ENCODE measurements at regions not wholly inside any gene's neighbourhood (a gene's known extent, or its start where the extent isn't known, plus 50 kb on each side); places are given as distances from the start of the nearest gene placed in this dataset.

- no peak for DNase-seq (ENCODE audit: low read depth)
Observed at GRCh38 chr1:222243902-222244301, 304.0 kb downstream of the HHIPL2 start.

- DNase-seq (ENCODE audit: low read depth): no peak
Observed at GRCh38 chr1:222242492-222242891, 305.4 kb downstream of the HHIPL2 start.

DNA sequence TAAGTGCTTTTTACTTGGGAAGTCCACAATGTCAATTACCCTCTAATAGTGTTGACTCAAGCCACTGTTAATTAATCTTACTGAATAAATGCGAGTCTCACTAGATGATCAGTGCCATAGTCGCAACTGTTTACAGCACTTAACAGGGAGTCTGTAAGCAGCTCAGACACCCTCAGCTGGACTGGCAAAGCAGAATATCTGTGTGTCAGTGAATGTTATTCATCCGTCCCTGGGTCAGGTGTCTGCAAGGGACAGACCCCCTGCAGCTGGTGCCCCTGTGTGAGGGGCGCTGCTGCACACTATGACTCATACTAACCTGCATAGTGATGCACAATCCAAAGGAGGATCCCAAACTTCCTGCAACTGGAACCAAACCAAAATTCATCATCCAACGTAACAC, 306.5 kb downstream of the HHIPL2 start:
- DNase-seq (ENCODE audit: low read depth): no peak

- DNase-seq (ENCODE audit: low read depth): peak; percentile 69
Observed at GRCh38 chr1:222240536-222241181, 307.2 kb downstream of the HHIPL2 start.

DNA sequence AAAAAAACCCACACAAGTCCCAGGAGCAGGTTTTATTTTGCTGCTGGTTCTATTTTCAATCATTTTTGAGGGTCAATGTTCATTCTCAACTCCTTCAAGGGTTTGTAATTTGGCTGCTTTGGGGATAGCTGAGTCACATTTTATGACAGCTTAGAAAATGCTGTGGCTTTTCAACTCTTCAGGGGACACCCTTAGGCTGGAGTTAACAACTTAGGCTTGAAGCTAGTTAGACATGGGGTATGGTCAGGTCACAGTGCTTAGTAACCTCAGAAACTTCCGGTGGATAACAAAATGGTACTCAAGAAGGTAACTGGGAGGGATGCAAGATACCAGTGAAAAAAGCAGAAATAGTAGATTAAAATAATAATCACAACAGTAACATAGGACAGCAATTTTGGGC, 308.8 kb downstream of the HHIPL2 start:
- no peak for DNase-seq (ENCODE audit: low read depth)

DNA sequence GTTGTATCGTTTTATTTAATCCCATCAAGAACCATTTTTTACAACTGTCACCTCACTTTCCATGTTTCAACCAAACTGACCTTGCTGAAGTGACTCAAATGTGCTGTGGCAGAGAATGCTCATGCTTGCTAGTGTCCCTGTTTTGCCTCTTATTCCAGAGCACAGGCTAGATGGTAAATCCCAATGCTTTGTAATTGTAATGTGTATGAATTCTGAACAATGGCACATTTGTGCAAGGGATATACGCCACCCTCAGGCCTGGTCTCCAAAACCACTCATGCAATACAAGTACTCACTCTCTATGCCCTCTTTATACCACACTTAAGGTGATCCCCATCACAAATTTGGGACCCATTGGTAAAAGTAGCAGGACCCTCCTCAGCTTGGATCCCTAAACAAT, 313.6 kb downstream of the HHIPL2 start:
- DNase-seq (ENCODE audit: low read depth): no peak

- no peak for DNase-seq (ENCODE audit: low read depth)
Observed at GRCh38 chr1:222233444-222234158, 314.3 kb downstream of the HHIPL2 start.

DNA sequence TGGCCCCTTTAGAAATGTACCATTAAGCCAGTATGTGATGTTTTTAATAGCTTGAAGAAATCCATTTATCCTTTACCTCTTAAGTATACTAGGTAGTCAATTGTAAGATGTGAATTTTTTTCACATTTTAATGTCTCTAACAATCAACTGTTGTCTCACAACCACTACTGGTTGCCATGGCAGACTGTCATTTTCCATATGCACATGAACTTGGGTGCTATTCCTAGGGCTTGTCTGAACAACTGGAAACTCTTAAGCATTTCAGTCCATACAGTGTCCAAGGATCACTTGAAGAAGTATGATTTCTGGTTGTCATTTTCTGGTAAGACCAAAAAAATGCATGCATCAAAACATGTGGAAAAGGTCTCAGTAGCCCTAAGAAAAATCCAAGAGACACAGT, 315.1 kb downstream of the HHIPL2 start:
- no peak for DNase-seq (ENCODE audit: low read depth)

- DNase-seq (ENCODE audit: low read depth): no peak
Observed at GRCh38 chr1:222229672-222230312, 318.1 kb downstream of the HHIPL2 start.

DNA sequence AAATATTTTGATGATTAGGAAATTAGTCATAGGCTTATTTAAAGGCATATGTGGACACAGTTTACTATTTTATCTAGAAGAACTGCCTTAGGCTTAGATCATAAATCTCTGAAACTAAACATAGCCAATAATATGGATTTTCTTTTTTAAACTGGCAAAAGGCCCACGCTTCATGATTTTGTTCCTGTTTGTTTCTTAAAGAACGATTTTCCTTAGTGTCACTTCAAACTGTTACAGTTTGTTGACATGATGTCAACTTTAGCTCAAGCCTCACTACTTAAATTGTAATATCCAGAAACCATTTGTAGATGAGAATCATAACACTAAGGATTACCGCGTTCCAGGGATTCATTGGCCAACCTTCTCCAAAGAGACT, 322.6 kb downstream of the HHIPL2 start:
- no peak for DNase-seq (ENCODE audit: low read depth)

- DNase-seq (ENCODE audit: low read depth): peak; percentile 20
Observed at GRCh38 chr1:222224636-222225315, 323.1 kb downstream of the HHIPL2 start.

GRCh38 chr1:222224156-222224555, 323.7 kb downstream of the HHIPL2 start:
- no peak for DNase-seq (ENCODE audit: low read depth)

GRCh38 chr1:222223010-222223409, 324.9 kb downstream of the HHIPL2 start:
- DNase-seq (ENCODE audit: low read depth): no peak

GRCh38 chr1:222216255-222216754, 331.6 kb downstream of the HHIPL2 start:
- no peak for DNase-seq (ENCODE audit: low read depth)

DNA sequence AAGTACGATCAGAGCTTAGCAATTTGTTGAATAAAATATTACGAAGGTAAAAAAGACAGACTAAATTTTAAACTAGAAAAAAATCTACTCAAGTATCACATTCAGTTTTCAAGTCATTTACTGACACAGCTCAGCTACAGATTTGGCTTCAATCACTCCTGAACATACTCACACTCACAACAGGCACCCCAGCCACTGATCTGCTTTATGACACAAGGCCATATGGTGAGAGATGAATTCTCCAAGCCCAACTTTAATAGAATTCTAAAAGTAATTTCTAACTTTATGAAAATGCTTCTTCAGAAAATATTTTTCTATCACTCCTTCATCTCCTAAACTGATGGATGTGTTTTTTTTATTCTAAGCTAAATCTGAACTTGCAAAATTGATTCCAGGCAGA, 337.1 kb downstream of the HHIPL2 start:
- no peak for DNase-seq (ENCODE audit: low read depth)

GRCh38 chr1:222204475-222204874, 343.4 kb downstream of the HHIPL2 start:
- no peak for DNase-seq (ENCODE audit: low read depth)

- DNase-seq (ENCODE audit: low read depth): no peak
Observed at GRCh38 chr1:222202831-222203230, 345.1 kb downstream of the HHIPL2 start.

DNA sequence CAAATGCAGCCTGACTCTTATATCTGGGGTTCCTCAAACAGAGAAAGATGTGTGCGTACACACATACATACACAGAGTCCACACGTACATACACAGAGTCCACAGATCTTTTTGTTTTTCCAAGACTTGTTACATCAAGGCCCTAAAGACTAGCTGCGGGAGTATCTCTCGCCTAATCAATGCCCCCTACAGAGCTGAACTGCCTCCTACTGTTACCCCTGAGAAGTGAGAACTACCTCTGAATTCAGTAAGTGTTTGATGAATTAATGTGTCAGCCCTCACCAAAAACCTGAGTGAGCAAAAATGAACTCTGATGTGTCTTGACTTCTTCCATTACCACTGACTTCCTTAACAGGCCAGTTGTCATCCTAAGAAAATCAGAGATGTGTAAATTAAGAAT, 351.2 kb downstream of the HHIPL2 start:
- no peak for DNase-seq (ENCODE audit: low read depth)

DNA sequence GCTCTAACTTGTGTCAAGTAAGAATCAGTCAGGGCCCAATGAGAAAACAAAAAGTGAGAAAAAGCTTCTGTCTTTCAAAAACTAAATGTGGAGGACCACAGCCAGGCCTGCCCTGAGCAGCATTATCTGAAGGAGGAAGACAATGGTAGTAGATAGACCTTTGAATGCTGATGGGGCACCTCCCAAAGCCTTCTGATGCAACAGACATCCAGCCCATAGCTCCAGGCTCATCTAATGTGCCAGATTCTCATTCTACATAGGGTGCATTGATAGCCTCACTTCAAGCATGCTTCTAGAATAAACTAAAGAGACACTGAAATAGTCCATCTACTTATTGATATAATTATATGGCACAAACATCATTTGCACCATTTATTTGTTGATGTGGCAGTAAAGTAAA, 351.6 kb downstream of the HHIPL2 start:
- no peak for DNase-seq (ENCODE audit: low read depth)

- no peak for DNase-seq (ENCODE audit: low read depth)
Observed at GRCh38 chr1:222195857-222196256, 352.0 kb downstream of the HHIPL2 start.

GRCh38 chr1:222189218-222189617, 358.7 kb downstream of the HHIPL2 start:
- no peak for DNase-seq (ENCODE audit: low read depth)
